Glomerular visceral epithelial cell (primary cell): ENCODE measurements at regions not wholly inside any gene's neighbourhood (a gene's known extent, or its start where the extent isn't known, plus 50 kb on each side); places are given as distances from the start of the nearest gene placed in this dataset.

Source experiments
- DNase-seq: peaks from one replicate; pipeline ENCODE4 v3.0.0-alpha.2; 2016; ENCODE audit errors: extremely low spot score

- DNase-seq: peak; percentile 20
Observed at GRCh38 chr15:39083213-39083612, 497.7 kb upstream of the THBS1 start.

- no peak for DNase-seq
Observed at GRCh38 chr15:39084674-39085530, 496.0 kb upstream of the THBS1 start.

GRCh38 chr15:39086641-39087040 lies 494.2 kb upstream of the THBS1 start:
- no peak for DNase-seq

GRCh38 chr15:39088156-39088555 lies 492.7 kb upstream of the THBS1 start:
- no peak for DNase-seq

GRCh38 chr15:39092354-39092753 lies 488.5 kb upstream of the THBS1 start:
- no peak for DNase-seq

- DNase-seq: no peak
Observed at GRCh38 chr15:39092761-39093160, 488.1 kb upstream of the THBS1 start.

GRCh38 chr15:39094116-39094515 lies 486.8 kb upstream of the THBS1 start:
- DNase-seq: peak; percentile 17

- DNase-seq: no peak
Observed at GRCh38 chr15:39095218-39095879, 485.5 kb upstream of the THBS1 start.

- no peak for DNase-seq
Observed at GRCh38 chr15:39096608-39097205, 484.2 kb upstream of the THBS1 start.

GRCh38 chr15:39099524-39099923 lies 481.4 kb upstream of the THBS1 start:
- DNase-seq: no peak

GRCh38 chr15:39100106-39100660 lies 480.7 kb upstream of the THBS1 start:
- DNase-seq: no peak

GRCh38 chr15:39102431-39102830 lies 478.4 kb upstream of the THBS1 start:
- no peak for DNase-seq

GRCh38 chr15:39106950-39107349 lies 473.9 kb upstream of the THBS1 start:
- no peak for DNase-seq

- no peak for DNase-seq
Observed at GRCh38 chr15:39108021-39108420, 472.9 kb upstream of the THBS1 start.

- peak; percentile 48 for DNase-seq
Observed at GRCh38 chr15:39110336-39110735, 470.5 kb upstream of the THBS1 start.

GRCh38 chr15:39110746-39111145 lies 470.1 kb upstream of the THBS1 start:
- no peak for DNase-seq

GRCh38 chr15:39113741-39114140 lies 467.1 kb upstream of the THBS1 start:
- no peak for DNase-seq

- no peak for DNase-seq
Observed at GRCh38 chr15:39114690-39115378, 466.0 kb upstream of the THBS1 start.

- no peak for DNase-seq
Observed at GRCh38 chr15:39115379-39116057, 465.4 kb upstream of the THBS1 start.

- peak; percentile 43 for DNase-seq
Observed at GRCh38 chr15:39118510-39118909, 462.4 kb upstream of the THBS1 start.

GRCh38 chr15:39124155-39124552 lies 456.7 kb upstream of the THBS1 start:
- no peak for DNase-seq
